Liver (tissue), 8 donors: ENCODE measurements at regions not wholly inside any gene's neighbourhood (a gene's known extent, or its start where the extent isn't known, plus 50 kb on each side); places are given as distances from the start of the nearest gene placed in this dataset.

ENCODE experiments used
- DNase-seq: peaks from one replicate; pipeline ENCODE4 v3.0.0-alpha.2; 2017; ENCODE audit warnings: low spot score
- H3K27ac ChIP-seq, 2 donors: one replicate each; pipeline ENCODE4 v1.7.0; 2013; ENCODE audit warnings: inconsistent platforms in 2 of 2, low read length in 2 of 2, control low read depth in 1 of 2, low read depth in 1 of 2, mild to moderate bottlenecking in 1 of 2
- H3K27me3 ChIP-seq, 4 donors: one replicate each; pipeline versions ENCODE4 v1.6.1 to v1.7.0; 2013; ENCODE audit warnings: low read length in 3 of 4, inconsistent platforms in 1 of 4, mild to moderate bottlenecking in 1 of 4, moderate library complexity in 1 of 4; ENCODE audit not compliant: control insufficient read depth in 4 of 4, insufficient read depth in 4 of 4
- H3K36me3 ChIP-seq, 4 donors: one replicate each; pipeline versions ENCODE4 v1.6.1 to v1.7.0; 2013; ENCODE audit warnings: low read length in 3 of 4, mild to moderate bottlenecking in 3 of 4, low read depth in 1 of 4, moderate library complexity in 1 of 4; ENCODE audit not compliant: control insufficient read depth in 4 of 4, insufficient read depth in 3 of 4
- H3K4me1 ChIP-seq, 4 donors: one replicate each; pipeline versions ENCODE4 v1.6.1 to v1.7.0; 2013; ENCODE audit warnings: low read length in 3 of 4, mild to moderate bottlenecking in 3 of 4, moderate library complexity in 1 of 4; ENCODE audit not compliant: control insufficient read depth in 4 of 4, insufficient read depth in 4 of 4
- H3K4me3 ChIP-seq, 3 donors: one replicate each; pipeline versions ENCODE4 v1.6.1 to v1.7.0; 2013; ENCODE audit warnings: low read length in 3 of 3, control low read depth in 1 of 3, low read depth in 1 of 3, mild to moderate bottlenecking in 1 of 3
- H3K9ac ChIP-seq, 2 donors: one replicate each; pipeline ENCODE4 v1.7.0; 2013; ENCODE audit warnings: low read length in 2 of 2, mild to moderate bottlenecking in 2 of 2, moderate library complexity in 2 of 2, control low read depth in 1 of 2, low read depth in 1 of 2
- H3K9me3 ChIP-seq, 4 donors: one replicate each; pipeline versions ENCODE4 v1.6.1 to v1.7.0; 2013; ENCODE audit warnings: low read length in 3 of 4; ENCODE audit not compliant: control insufficient read depth in 4 of 4
- CTCF ChIP-seq: fragments of 150-350 bp; IDR thresholded peaks from 2 replicates; pipeline ENCODE4 v1.5.1; 2017; ENCODE audit warnings: improper control_type of control experiment, low read depth, low read length; ENCODE audit not compliant: missing input control
- EGR1 ChIP-seq, 2 donors: IDR thresholded peaks; 2 replicates each; pipeline ENCODE4 v1.6.1; 2016 to 2018; ENCODE audit warnings: antibody characterized with exemption in 2 of 2, low read depth in 2 of 2
- FOXA1 ChIP-seq: IDR thresholded peaks from 2 replicates; pipeline ENCODE4 v1.6.1; 2016; ENCODE audit warnings: antibody characterized with exemption
- FOXA2 ChIP-seq: IDR thresholded peaks from 2 replicates; pipeline ENCODE4 v1.6.1; 2016; ENCODE audit warnings: antibody characterized with exemption
- GABPA ChIP-seq, 2 donors: IDR thresholded peaks in 1 of 2; conservative IDR thresholded peaks in 1 of 2; 2 replicates each; pipeline ENCODE4 v1.6.1; 2016; ENCODE audit warnings: antibody characterized with exemption in 2 of 2, mild to moderate bottlenecking in 1 of 2, moderate library complexity in 1 of 2
- HNF4G ChIP-seq: IDR thresholded peaks from 2 replicates; pipeline ENCODE4 v1.6.1; 2016; ENCODE audit warnings: antibody characterized with exemption
- JUND ChIP-seq, 2 donors: IDR thresholded peaks; 2 replicates each; pipeline ENCODE4 v1.6.1; 2016; ENCODE audit warnings: antibody characterized with exemption in 2 of 2
- MAX ChIP-seq: IDR thresholded peaks from 2 replicates; pipeline ENCODE4 v1.6.1; 2016; ENCODE audit warnings: antibody characterized with exemption
- NR2F2 ChIP-seq: IDR thresholded peaks from 2 replicates; pipeline ENCODE4 v1.6.1; 2016; ENCODE audit warnings: antibody characterized with exemption
- RAD21 ChIP-seq, 2 donors: IDR thresholded peaks; 2 replicates each; pipeline ENCODE4 v1.6.1; 2016; ENCODE audit warnings: antibody characterized with exemption in 2 of 2, mild to moderate bottlenecking in 2 of 2
- REST ChIP-seq: IDR thresholded peaks from 2 replicates; pipeline ENCODE4 v1.6.1; 2016; ENCODE audit warnings: antibody characterized with exemption, mild to moderate bottlenecking
- RXRA ChIP-seq, 2 donors: IDR thresholded peaks; 2 replicates each; pipeline ENCODE4 v1.6.1; 2017 to 2018; ENCODE audit warnings: antibody characterized with exemption in 2 of 2, mild to moderate bottlenecking in 1 of 2
- SP1 ChIP-seq: IDR thresholded peaks from 2 replicates; pipeline ENCODE4 v1.6.1; 2018; ENCODE audit warnings: antibody characterized with exemption, mild to moderate bottlenecking
- TAF1 ChIP-seq: conservative IDR thresholded peaks from 2 replicates; pipeline ENCODE4 v1.6.1; 2016; ENCODE audit warnings: antibody characterized with exemption, mild to moderate bottlenecking
- YY1 ChIP-seq: IDR thresholded peaks from 2 replicates; pipeline ENCODE4 v1.6.1; 2016; ENCODE audit warnings: antibody characterized with exemption, mild to moderate bottlenecking
- ZBTB33 ChIP-seq: IDR thresholded peaks from 2 replicates; pipeline ENCODE4 v1.6.1; 2016; ENCODE audit warnings: antibody characterized with exemption
- WGBS: extraction: QIAGEN DNeasy Blood & Tissue Kit; methylation state at CpG from one replicate; pipeline ENCODE4 v1.1.7; 2013; 5-methylcytosine and 5-hydroxymethylcytosine counted together
- donor health status: healthy.
- donor health status: healthy.
- donor health status: healthy.
- donor health status: healthy.
- donor health status: healthy.

- no peak for TF ChIP-seq REST
- TF ChIP-seq FOXA2, result no peak
- TF ChIP-seq YY1, result no peak
- TF ChIP-seq EGR1 (IDR thresholded peaks at IDR 0.05; ENCODE audit: low read depth in 2 of 2), result no peak
- no peak for TF ChIP-seq FOXA1
- TF ChIP-seq NR2F2, result no peak
- TF ChIP-seq SP1, result no peak
- TF ChIP-seq RXRA (IDR thresholded peaks at IDR 0.05), result no peak
- TF ChIP-seq HNF4G, result no peak
- TF ChIP-seq GABPA (IDR thresholded peaks at IDR 0.05 in 1 of 2, conservative IDR thresholded peaks at IDR 0.05 in 1 of 2), result no peak
- TF ChIP-seq CTCF, result no peak
- TF ChIP-seq TAF1, result no peak
- no peak for TF ChIP-seq ZBTB33
- H3K9ac ChIP-seq, result no peak overlapping the region
- no peak for DNase-seq
- H3K27ac ChIP-seq, result no peak overlapping the region
- no peaks in the 10 kb centered on the region for H3K27me3 ChIP-seq
- no peaks in the 10 kb centered on the region for H3K36me3 ChIP-seq
- H3K4me1 ChIP-seq, result no peaks in the 10 kb centered on the region
- H3K4me3 ChIP-seq, result no peak overlapping the region
- 89% methylated on average over 1 of the region's 1 CpG for WGBS
- no peaks in the 10 kb centered on the region for H3K9me3 ChIP-seq
Observed at GRCh38 chr16:5640883-5641282, 543.3 kb upstream of the EEF2KMT start.

- no peak overlapping the region for H3K4me3 ChIP-seq
- H3K36me3 ChIP-seq, result no peaks in the 10 kb centered on the region
- 65% methylated on average over 3 of the region's 3 CpGs for WGBS
- no peak overlapping the region for H3K9ac ChIP-seq
- DNase-seq, result no peak
- H3K4me1 ChIP-seq, result no peaks in the 10 kb centered on the region
- H3K27me3 ChIP-seq, result no peaks in the 10 kb centered on the region
- no peaks in the 10 kb centered on the region for H3K9me3 ChIP-seq
- no peak overlapping the region for H3K27ac ChIP-seq
- TF ChIP-seq SP1, result no peak
- TF ChIP-seq HNF4G, result no peak
- TF ChIP-seq EGR1 (IDR thresholded peaks at IDR 0.05; ENCODE audit: low read depth in 2 of 2), result no peak
- TF ChIP-seq YY1, result no peak
- no peak for TF ChIP-seq FOXA1
- TF ChIP-seq FOXA2, result no peak
- no peak for TF ChIP-seq MAX
- no peak for TF ChIP-seq REST
- no peak for TF ChIP-seq RAD21 (IDR thresholded peaks at IDR 0.05)
- no peak for TF ChIP-seq ZBTB33
- TF ChIP-seq CTCF, result no peak
- TF ChIP-seq RXRA (IDR thresholded peaks at IDR 0.05), result no peak
- no peak for TF ChIP-seq NR2F2
- TF ChIP-seq JUND (IDR thresholded peaks at IDR 0.05), result no peak
Observed at GRCh38 chr16:5639531-5639930, 541.9 kb upstream of the EEF2KMT start.
